ENCODE measurements at regions not wholly inside any gene's neighbourhood (a gene's known extent, or its start where the extent isn't known, plus 50 kb on each side); places are given as distances from the start of the nearest gene placed in this dataset.

DNA sequence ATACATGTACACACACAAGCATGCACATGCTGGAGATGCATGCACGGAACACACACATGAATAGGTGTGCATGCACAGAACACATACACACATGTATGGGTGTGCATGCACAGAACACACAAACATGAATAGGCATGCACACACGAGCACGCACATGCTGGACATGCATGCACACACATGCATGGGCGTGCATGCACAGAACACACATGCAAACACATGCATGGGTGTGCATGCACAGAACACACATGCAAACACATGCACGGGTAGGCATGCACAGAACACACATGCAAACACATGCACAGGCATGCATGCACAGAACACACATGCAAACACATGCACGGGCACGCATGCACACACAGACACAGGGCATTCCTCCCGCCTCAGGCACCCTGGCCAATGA lies 382.3 kb downstream of the IRX2 start:
- TF ChIP-seq POLR2A (IDR thresholded peaks at IDR 0.05; ENCODE audit: low read length) = no peak
- TF ChIP-seq GATA1 (IDR thresholded peaks at IDR 0.05; ENCODE audit: low read depth, low read length) = no peak
